ENCODE measurements at regions not wholly inside any gene's neighbourhood (a gene's known extent, or its start where the extent isn't known, plus 50 kb on each side); places are given as distances from the start of the nearest gene placed in this dataset.

DNA sequence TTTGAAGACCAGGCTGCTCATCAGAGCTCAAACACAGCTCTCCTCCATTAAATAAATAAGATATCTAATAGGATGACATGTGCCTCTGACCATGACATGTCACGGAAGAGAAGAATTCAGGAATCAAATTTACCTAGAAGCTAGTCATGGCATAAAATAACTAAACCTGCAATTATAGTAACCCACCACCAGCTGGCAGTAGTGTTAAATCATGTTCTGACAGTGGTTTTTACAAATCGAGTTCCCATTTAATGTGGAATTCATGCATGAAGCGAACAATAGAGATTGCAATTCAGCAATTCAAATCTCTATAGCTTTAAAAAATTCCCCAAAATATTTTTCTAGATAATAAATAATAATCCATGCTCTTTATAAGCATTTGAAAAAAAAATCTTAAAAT lies 74.6 kb upstream of the IKZF1 start:
- TF ChIP-seq, protein P1, sequence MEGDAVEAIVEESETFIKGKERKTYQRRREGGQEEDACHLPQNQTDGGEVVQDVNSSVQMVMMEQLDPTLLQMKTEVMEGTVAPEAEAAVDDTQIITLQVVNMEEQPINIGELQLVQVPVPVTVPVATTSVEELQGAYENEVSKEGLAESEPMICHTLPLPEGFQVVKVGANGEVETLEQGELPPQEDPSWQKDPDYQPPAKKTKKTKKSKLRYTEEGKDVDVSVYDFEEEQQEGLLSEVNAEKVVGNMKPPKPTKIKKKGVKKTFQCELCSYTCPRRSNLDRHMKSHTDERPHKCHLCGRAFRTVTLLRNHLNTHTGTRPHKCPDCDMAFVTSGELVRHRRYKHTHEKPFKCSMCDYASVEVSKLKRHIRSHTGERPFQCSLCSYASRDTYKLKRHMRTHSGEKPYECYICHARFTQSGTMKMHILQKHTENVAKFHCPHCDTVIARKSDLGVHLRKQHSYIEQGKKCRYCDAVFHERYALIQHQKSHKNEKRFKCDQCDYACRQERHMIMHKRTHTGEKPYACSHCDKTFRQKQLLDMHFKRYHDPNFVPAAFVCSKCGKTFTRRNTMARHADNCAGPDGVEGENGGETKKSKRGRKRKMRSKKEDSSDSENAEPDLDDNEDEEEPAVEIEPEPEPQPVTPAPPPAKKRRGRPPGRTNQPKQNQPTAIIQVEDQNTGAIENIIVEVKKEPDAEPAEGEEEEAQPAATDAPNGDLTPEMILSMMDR (IDR thresholded peaks at IDR 0.05) = peak in 1 of 4 experiments; percentile 8
- TF ChIP-seq POLR2AphosphoS5 (IDR thresholded peaks at IDR 0.05) (no peak), POLR2A (IDR thresholded peaks at IDR 0.05) (no peak)
